H9 (cell line): ENCODE measurements at regions not wholly inside any gene's neighbourhood (a gene's known extent, or its start where the extent isn't known, plus 50 kb on each side); places are given as distances from the start of the nearest gene placed in this dataset.

Source experiments
- DNase-seq: peaks from one replicate; pipeline ENCODE4 v3.0.0-alpha.2; 2017
- H2AFZ ChIP-seq: one replicate; pipeline ENCODE4 v1.6.1; 2013; ENCODE audit warnings: mild to moderate bottlenecking, low read length, control low read depth, moderate library complexity
- H2AK5ac ChIP-seq: 2 replicates; pipeline ENCODE4 v1.6.1; 2013; ENCODE audit warnings: low read length, control low read depth, mixed read lengths; ENCODE audit not compliant: insufficient read length
- H2BK120ac ChIP-seq: one replicate; pipeline ENCODE4 v1.6.1; 2013; ENCODE audit warnings: low read depth, mild to moderate bottlenecking, low read length, control low read depth, inconsistent platforms; ENCODE audit not compliant: poor library complexity, severe bottlenecking
- H2BK12ac ChIP-seq: 2 replicates; pipeline ENCODE4 v1.6.1; 2013; ENCODE audit warnings: low read length, control low read depth, mixed read lengths, low read depth; ENCODE audit not compliant: insufficient read length
- H2BK15ac ChIP-seq: 2 replicates; pipeline ENCODE4 v1.6.1; 2013; ENCODE audit warnings: low read depth, low read length, control low read depth
- H2BK20ac ChIP-seq: one replicate; pipeline ENCODE4 v1.6.1; 2013; ENCODE audit warnings: low read depth, mild to moderate bottlenecking, low read length, control low read depth, inconsistent platforms; ENCODE audit not compliant: poor library complexity, severe bottlenecking
- H2BK5ac ChIP-seq: 2 replicates; pipeline ENCODE4 v1.6.1; 2013; ENCODE audit warnings: low read length, control low read depth, mixed read lengths; ENCODE audit not compliant: insufficient read length
- H3K14ac ChIP-seq: 2 replicates; pipeline ENCODE4 v1.6.1; 2013; ENCODE audit warnings: low read length, control low read depth; ENCODE audit not compliant: insufficient read depth
- H3K18ac ChIP-seq: 2 replicates; pipeline ENCODE4 v1.6.1; 2013; ENCODE audit warnings: low read depth, mild to moderate bottlenecking, mixed read lengths, low read length, control low read depth; ENCODE audit not compliant: insufficient read length
- H3K23ac ChIP-seq: 2 replicates; pipeline ENCODE4 v1.6.1; 2013; ENCODE audit warnings: low read length, control low read depth, mixed read lengths, low read depth; ENCODE audit not compliant: insufficient read length
- H3K23me2 ChIP-seq: 2 replicates; pipeline ENCODE4 v1.6.1; 2013; ENCODE audit warnings: low read depth, mild to moderate bottlenecking, mixed read lengths, low read length, control low read depth; ENCODE audit not compliant: insufficient read length, poor library complexity, severe bottlenecking
- H3K27ac ChIP-seq: 2 replicates; pipeline ENCODE4 v1.5.1; 2013; ENCODE audit warnings: low read length, control low read depth, mixed read lengths, low read depth; ENCODE audit not compliant: insufficient read length
- H3K27me3 ChIP-seq: 2 replicates; pipeline ENCODE4 v1.6.1; 2013; ENCODE audit warnings: low read length, control low read depth, inconsistent platforms; ENCODE audit not compliant: insufficient read depth
- H3K4ac ChIP-seq: 2 replicates; pipeline ENCODE4 v1.6.1; 2013; ENCODE audit warnings: low read depth, mild to moderate bottlenecking, control low read depth, inconsistent platforms, low read length, moderate library complexity
- H3K4me1 ChIP-seq: 2 replicates; pipeline ENCODE4 v1.6.1; 2013; ENCODE audit warnings: low read length, control low read depth, inconsistent platforms; ENCODE audit not compliant: insufficient read depth
- H3K4me2 ChIP-seq: 2 replicates; pipeline ENCODE4 v1.6.1; 2013; ENCODE audit warnings: low read length, control low read depth, mixed read lengths; ENCODE audit not compliant: insufficient read length, insufficient read depth
- H3K56ac ChIP-seq: 2 replicates; pipeline ENCODE4 v1.6.1; 2013; ENCODE audit warnings: low read depth, mild to moderate bottlenecking, mixed read lengths, low read length, control low read depth; ENCODE audit not compliant: insufficient read length
- H3K79me1 ChIP-seq: 2 replicates; pipeline ENCODE4 v1.6.1; 2013; ENCODE audit warnings: low read depth, mild to moderate bottlenecking, moderate library complexity, low read length, control low read depth, inconsistent platforms; ENCODE audit not compliant: insufficient read depth, poor library complexity, severe bottlenecking
- H3K79me2 ChIP-seq: 2 replicates; pipeline ENCODE4 v1.6.1; 2013; ENCODE audit warnings: low read length, control low read depth, inconsistent platforms; ENCODE audit not compliant: insufficient read depth
- H3K9ac ChIP-seq: 2 replicates; pipeline ENCODE4 v1.6.1; 2013; ENCODE audit warnings: low read length, control low read depth, mixed read lengths; ENCODE audit not compliant: insufficient read length; ENCODE audit errors: extremely low read depth
- H3K9me3 ChIP-seq: one replicate; pipeline ENCODE4 v1.6.1; 2013; ENCODE audit warnings: low read depth, low read length, inconsistent platforms; ENCODE audit not compliant: control insufficient read depth
- H3T11ph ChIP-seq: one replicate; pipeline ENCODE4 v1.6.1; 2013; ENCODE audit warnings: mild to moderate bottlenecking, low read length, control low read depth, inconsistent platforms
- H4K20me1 ChIP-seq: one replicate; pipeline ENCODE4 v1.6.1; 2013; ENCODE audit not compliant: control insufficient read depth, insufficient read length, insufficient read depth
- H4K5ac ChIP-seq: 2 replicates; pipeline ENCODE4 v1.6.1; 2013; ENCODE audit warnings: low read depth, mild to moderate bottlenecking, mixed read lengths, low read length, control low read depth; ENCODE audit not compliant: insufficient read length
- H4K8ac ChIP-seq: replicated peaks from 2 replicates; pipeline ENCODE4 v1.6.1; 2013; ENCODE audit warnings: low read length, control low read depth, mixed read lengths, low read depth; ENCODE audit not compliant: insufficient read length
- H4K91ac ChIP-seq: 2 replicates; pipeline ENCODE4 v1.6.1; 2013; ENCODE audit warnings: low read depth, mild to moderate bottlenecking, moderate library complexity, mixed read lengths, low read length, control low read depth; ENCODE audit not compliant: insufficient read length
- H3K27ac Mint-ChIP-seq, 3 experiments: 2 replicates in 2 of 3; 3 replicates in 1 of 3; pipeline ENCODE4 v1.8.0; 2020 to 2021; ENCODE audit warnings: mixed read lengths in 3 of 3, mild to moderate bottlenecking in 1 of 3, moderate library complexity in 1 of 3
- H3K27me3 Mint-ChIP-seq: 2 replicates; pipeline ENCODE4 v1.8.0; 2021; ENCODE audit warnings: low read depth, mild to moderate bottlenecking, moderate library complexity, mixed read lengths
- H3K36me3 Mint-ChIP-seq, 3 experiments: 2 replicates in 2 of 3; 3 replicates in 1 of 3; pipeline ENCODE4 v1.8.0; 2020 to 2021; ENCODE audit warnings: low read depth in 3 of 3, mixed read lengths in 3 of 3; ENCODE audit not compliant: insufficient read depth in 1 of 3
- H3K4me1 Mint-ChIP-seq, 2 experiments: 2 replicates each; pipeline ENCODE4 v1.8.0; 2020; ENCODE audit warnings: mixed read lengths in 2 of 2
- H3K4me3 Mint-ChIP-seq, 2 experiments: 2 replicates in 1 of 2; 3 replicates in 1 of 2; pipeline ENCODE4 v1.8.0; 2020 to 2021; ENCODE audit warnings: mild to moderate bottlenecking in 2 of 2, mixed read lengths in 2 of 2, moderate library complexity in 1 of 2
- H3K9me3 Mint-ChIP-seq, 2 experiments: 2 replicates in 1 of 2; 3 replicates in 1 of 2; pipeline ENCODE4 v1.8.0; 2020; ENCODE audit warnings: mild to moderate bottlenecking in 2 of 2, mixed read lengths in 2 of 2, moderate library complexity in 1 of 2
- CTCF ChIP-seq: fragments of 200-600 bp; sonication (generic); conservative IDR thresholded peaks from 3 replicates; pipeline ENCODE4 v1.8.0; 2021; ENCODE audit warnings: antibody characterized with exemption, mild to moderate bottlenecking
- WGBS: extraction: QIAGEN DNeasy Blood & Tissue Kit; methylation state at CpG from one replicate; pipeline ENCODE4 v1.1.7; 2013; ENCODE audit warnings: missing lambda C conversion rate, low lambda C conversion rate, mixed read lengths; ENCODE audit not compliant: insufficient read length; ENCODE audit errors: extremely low coverage; 5-methylcytosine and 5-hydroxymethylcytosine counted together

GRCh38 chr11:24390016-24390415 lies 106.8 kb upstream of the LUZP2 start:
- no peak overlapping the region for H3T11ph ChIP-seq
- H3K4me2 ChIP-seq: no peak overlapping the region
- H4K20me1 ChIP-seq: no peaks in the 10 kb centered on the region
- WGBS: no CpG with 5 or more reads among the region's 5 CpGs
- no peak overlapping the region for H2AFZ ChIP-seq
- no peak overlapping the region for H2AK5ac ChIP-seq
- H3K79me2 ChIP-seq: no peaks in the 10 kb centered on the region; the same call in 1 of the 2 replicates
- no peaks in the 10 kb centered on the region for H3K23me2 ChIP-seq
- no peak overlapping the region for H3K27ac Mint-ChIP-seq
- peaks cover 0 to 2% of the 10 kb centered on the region in 2 experiments; a peak in 1 of 4 replicates for H3K4me1 Mint-ChIP-seq
- no peak overlapping the region for H3K27ac ChIP-seq
- H3K4me3 Mint-ChIP-seq: no peak overlapping the region
- H3K27me3 ChIP-seq: no peaks in the 10 kb centered on the region
- no peak overlapping the region for H3K56ac ChIP-seq
- no peak overlapping the region for H2BK20ac ChIP-seq
- no peak overlapping the region for H3K14ac ChIP-seq
- no peak overlapping the region for H2BK120ac ChIP-seq
- no peak overlapping the region for H3K18ac ChIP-seq
- H3K36me3 Mint-ChIP-seq: 0 out of 7 replicates have a peak, but pooled peaks cover 0 to 2% (median 0%) of the 10 kb centered on the region in 3 experiments
- no peak overlapping the region for H4K8ac ChIP-seq
- H3K23ac ChIP-seq: no peak overlapping the region
- H2BK15ac ChIP-seq: no peak overlapping the region
- H3K4ac ChIP-seq: no peak overlapping the region
- H3K4me1 ChIP-seq: no peaks in the 10 kb centered on the region
- H3K27me3 Mint-ChIP-seq: no peaks in the 10 kb centered on the region
- no peak for DNase-seq
- no peak overlapping the region for H2BK5ac ChIP-seq
- H3K9me3 ChIP-seq: no peaks in the 10 kb centered on the region
- no peaks in the 10 kb centered on the region for H3K79me1 ChIP-seq
- H3K9me3 Mint-ChIP-seq: peaks cover 0 to 2% of the 10 kb centered on the region in 2 experiments; a peak in 1 of 5 replicates
- H4K5ac ChIP-seq: no peak overlapping the region
- H4K91ac ChIP-seq: no peak overlapping the region
- no peak for TF ChIP-seq CTCF
- no peak overlapping the region for H3K9ac ChIP-seq
- H2BK12ac ChIP-seq: no peak overlapping the region
